Muscle of back (tissue), 3 donors: ENCODE measurements at regions not wholly inside any gene's neighbourhood (a gene's known extent, or its start where the extent isn't known, plus 50 kb on each side); places are given as distances from the start of the nearest gene placed in this dataset.
A peak's percentile ranks its signal among the peaks of the same experiment; 100 is the strongest.
"Not testable (repeated sequence)": the region's sequence is repeated elsewhere in the genome, so short reads cannot be mapped to it uniquely, and the experiment has no call there.

ENCODE experiments used
- DNase-seq, 3 donors: peaks; one replicate each; pipeline versions ENCODE4 v3.0.0 to v3.0.0-alpha.2; 2013

GRCh38 chr4:64822405-64822804 is 413.2 kb upstream of the TECRL start:
- no peak for DNase-seq

- no peak for DNase-seq
These were observed 412.1 kb upstream of the TECRL start for GRCh38 chr4:64821219-64821976.

- peak in 1 of 3 donors; percentile 3 for DNase-seq
These were observed 405.4 kb upstream of the TECRL start for GRCh38 chr4:64814616-64815015.

- DNase-seq: no peak
These were observed 398.6 kb upstream of the TECRL start for GRCh38 chr4:64807821-64808220.

- no peak for DNase-seq
These were observed 390.5 kb upstream of the TECRL start for GRCh38 chr4:64799751-64800150.

- DNase-seq: not testable (repeated sequence)
These were observed 389.6 kb upstream of the TECRL start for GRCh38 chr4:64798828-64799227.

GRCh38 chr4:64796581-64796980 is 387.3 kb upstream of the TECRL start:
- no peak for DNase-seq

- DNase-seq: peak; percentile 3 to 13 (median 12)
These were observed 374.9 kb upstream of the TECRL start for GRCh38 chr4:64784125-64784524.

- peak; percentile 15 to 45 (median 23) for DNase-seq
These were observed 372.6 kb upstream of the TECRL start for GRCh38 chr4:64781737-64782326.

- no peak for DNase-seq
These were observed 371.4 kb upstream of the TECRL start for GRCh38 chr4:64780664-64781063.

GRCh38 chr4:64777286-64777685 is 368.0 kb upstream of the TECRL start:
- no peak for DNase-seq

- DNase-seq: no peak
These were observed 367.6 kb upstream of the TECRL start for GRCh38 chr4:64776820-64777219.

- no peak for DNase-seq
These were observed 365.4 kb upstream of the TECRL start for GRCh38 chr4:64774626-64775025.

GRCh38 chr4:64771149-64771548 is 361.9 kb upstream of the TECRL start:
- DNase-seq: no peak

- no peak for DNase-seq
These were observed 358.3 kb upstream of the TECRL start for GRCh38 chr4:64767547-64767946.

GRCh38 chr4:64766565-64766964 is 357.3 kb upstream of the TECRL start:
- no peak for DNase-seq

GRCh38 chr4:64756016-64756415 is 346.8 kb upstream of the TECRL start:
- no peak for DNase-seq

GRCh38 chr4:64747919-64748715 is 338.9 kb upstream of the TECRL start:
- no peak for DNase-seq

- no peak for DNase-seq
These were observed 329.0 kb upstream of the TECRL start for GRCh38 chr4:64738240-64738639.

- DNase-seq: not testable (repeated sequence)
These were observed 328.5 kb upstream of the TECRL start for GRCh38 chr4:64737854-64738138.

- DNase-seq: no peak
These were observed 328.0 kb upstream of the TECRL start for GRCh38 chr4:64737026-64737853.

GRCh38 chr4:64729561-64729960 is 320.3 kb upstream of the TECRL start:
- DNase-seq: no peak
